ENCODE measurements at regions not wholly inside any gene's neighbourhood (a gene's known extent, or its start where the extent isn't known, plus 50 kb on each side); places are given as distances from the start of the nearest gene placed in this dataset.
"Not testable (repeated sequence)": the region's sequence is repeated elsewhere in the genome, so short reads cannot be mapped to it uniquely, and the experiment has no call there.

GRCh38 chr14:82689948-82690347 lies 1156.3 kb upstream of the SEL1L start:
- peaks cover 5% of the 10 kb centered on the region for H3K27me3 Mint-ChIP-seq (ENCODE audit: insufficient read depth, unreplicated experiment)
- no peak overlapping the region for H3K4me3 ChIP-seq (ENCODE audit: low read depth, low read length)
- H3K27ac Mint-ChIP-seq (ENCODE audit: unreplicated experiment) = no peak overlapping the region
- BruUV-seq (replicated peaks) = no TSS peak
- no peaks in the 10 kb centered on the region for H3K9me3 ChIP-seq
- intact Hi-C loops (cut with micrococcal nuclease; ENCODE audit: unreplicated experiment) = no loop called here
- no peaks in the 10 kb centered on the region for H3K36me3 Mint-ChIP-seq (ENCODE audit: insufficient read depth, unreplicated experiment)
- H3K4me3 Mint-ChIP-seq (ENCODE audit: unreplicated experiment) = no peak overlapping the region
- CTCF ChIA-PET = no interaction called here
- no peaks in the 10 kb centered on the region for H3K36me3 ChIP-seq (ENCODE audit: control insufficient read depth, insufficient read depth, low read length)
- POLR2A ChIA-PET = no interaction called here
- no peaks in the 10 kb centered on the region for H3K9me3 Mint-ChIP-seq (ENCODE audit: unreplicated experiment)
- no peaks in the 10 kb centered on the region for H3K4me1 Mint-ChIP-seq (ENCODE audit: low read depth, unreplicated experiment)
- H3K27me3 ChIP-seq (replicated peaks; ENCODE audit: control insufficient read depth, insufficient read depth, low read length) = no peaks in the 10 kb centered on the region
- no peak for DNase-seq
- H3K4me1 ChIP-seq = no peaks in the 10 kb centered on the region
- TF ChIP-seq CTCF (IDR thresholded peaks at IDR 0.05; ENCODE audit: insufficient read depth in 1 of 2, low read depth in 1 of 2, low read length in 1 of 2, severe bottlenecking in 1 of 2, unreplicated experiment in 1 of 2) = no peak

GRCh38 chr14:82691191-82691590 lies 1157.5 kb upstream of the SEL1L start:
- CTCF ChIA-PET; H3K27me3 Mint-ChIP-seq (ENCODE audit: insufficient read depth, unreplicated experiment); H3K36me3 ChIP-seq (ENCODE audit: control insufficient read depth, insufficient read depth, low read length); H3K27me3 ChIP-seq (replicated peaks; ENCODE audit: control insufficient read depth, insufficient read depth, low read length); H3K4me3 ChIP-seq (ENCODE audit: low read depth, low read length); intact Hi-C loops (cut with micrococcal nuclease; ENCODE audit: unreplicated experiment); H3K4me3 Mint-ChIP-seq (ENCODE audit: unreplicated experiment); H3K4me1 ChIP-seq; BruUV-seq (replicated peaks); POLR2A ChIA-PET; H3K9me3 ChIP-seq; H3K4me1 Mint-ChIP-seq (ENCODE audit: low read depth, unreplicated experiment); DNase-seq; H3K27ac Mint-ChIP-seq (ENCODE audit: unreplicated experiment); H3K36me3 Mint-ChIP-seq (ENCODE audit: insufficient read depth, unreplicated experiment); H3K9me3 Mint-ChIP-seq (ENCODE audit: unreplicated experiment): not testable (repeated sequence)

GRCh38 chr14:82694820-82695219 lies 1161.2 kb upstream of the SEL1L start:
- BruUV-seq (replicated peaks) = no TSS peak
- ChIA-PET POLR2A (no interaction called here), CTCF (no interaction called here)
- Histone ChIP-seq H3K36me3 (ENCODE audit: control insufficient read depth, insufficient read depth, low read length) (no peaks in the 10 kb centered on the region), H3K27me3 (replicated peaks; ENCODE audit: control insufficient read depth, insufficient read depth, low read length) (no peaks in the 10 kb centered on the region), H3K4me1 (no peaks in the 10 kb centered on the region), H3K4me3 (ENCODE audit: low read depth, low read length) (no peak overlapping the region), H3K9me3 (no peaks in the 10 kb centered on the region)
- no peak for TF ChIP-seq CTCF (IDR thresholded peaks at IDR 0.05; ENCODE audit: insufficient read depth in 1 of 2, low read depth in 1 of 2, low read length in 1 of 2, severe bottlenecking in 1 of 2, unreplicated experiment in 1 of 2)
- intact Hi-C loops (cut with micrococcal nuclease; ENCODE audit: unreplicated experiment) = no loop called here
- Mint-ChIP-seq H3K36me3 (ENCODE audit: insufficient read depth, unreplicated experiment) (no peaks in the 10 kb centered on the region), H3K4me3 (ENCODE audit: unreplicated experiment) (no peak overlapping the region), H3K9me3 (ENCODE audit: unreplicated experiment) (no peaks in the 10 kb centered on the region), H3K27me3 (ENCODE audit: insufficient read depth, unreplicated experiment) (no peaks in the 10 kb centered on the region), H3K4me1 (ENCODE audit: low read depth, unreplicated experiment) (no peaks in the 10 kb centered on the region), H3K27ac (ENCODE audit: unreplicated experiment) (no peak overlapping the region)
- no peak for DNase-seq

- DNase-seq = no peak
- H3K36me3 ChIP-seq (ENCODE audit: control insufficient read depth, insufficient read depth, low read length) = no peaks in the 10 kb centered on the region
- Mint-ChIP-seq H3K27me3 (ENCODE audit: insufficient read depth, unreplicated experiment) (no peaks in the 10 kb centered on the region), H3K36me3 (ENCODE audit: insufficient read depth, unreplicated experiment) (no peaks in the 10 kb centered on the region), H3K4me1 (ENCODE audit: low read depth, unreplicated experiment) (no peaks in the 10 kb centered on the region), H3K9me3 (ENCODE audit: unreplicated experiment) (no peaks in the 10 kb centered on the region), H3K4me3 (ENCODE audit: unreplicated experiment) (no peak overlapping the region), H3K27ac (ENCODE audit: unreplicated experiment) (no peak overlapping the region)
- ChIA-PET CTCF (no interaction called here), POLR2A (no interaction called here)
- H3K27me3 ChIP-seq (replicated peaks; ENCODE audit: control insufficient read depth, insufficient read depth, low read length) = no peaks in the 10 kb centered on the region
- TF ChIP-seq CTCF (IDR thresholded peaks at IDR 0.05; ENCODE audit: insufficient read depth in 1 of 2, low read depth in 1 of 2, low read length in 1 of 2, severe bottlenecking in 1 of 2, unreplicated experiment in 1 of 2) = no peak
- no peaks in the 10 kb centered on the region for H3K4me1 ChIP-seq
- BruUV-seq (replicated peaks) = no TSS peak
- intact Hi-C loops (cut with micrococcal nuclease; ENCODE audit: unreplicated experiment) = no loop called here
- no peak overlapping the region for H3K4me3 ChIP-seq (ENCODE audit: low read depth, low read length)
- H3K9me3 ChIP-seq = no peaks in the 10 kb centered on the region
Observed at GRCh38 chr14:82704218-82704617, 1170.6 kb upstream of the SEL1L start.

Measured in Caco-2 (cell line).